Smooth muscle cell (in vitro differentiated cells): ENCODE measurements at regions not wholly inside any gene's neighbourhood (a gene's known extent, or its start where the extent isn't known, plus 50 kb on each side); places are given as distances from the start of the nearest gene placed in this dataset.
"Not testable (repeated sequence)": the region's sequence is repeated elsewhere in the genome, so short reads cannot be mapped to it uniquely, and the experiment has no call there.

Source experiments
- DNase-seq: peaks from one replicate; lab custom pipeline; 2025; ENCODE audit not compliant: unreplicated experiment; lab: John Stamatoyannopoulos, UW
- H2AFZ ChIP-seq: fragments of 200-600 bp; sonication (generic); 2 replicates; pipeline ENCODE4 v1.6.0; 2016; ENCODE audit warnings: antibody characterized with exemption, low read depth, mild to moderate bottlenecking
- H3F3A ChIP-seq: fragments of 200-600 bp; sonication (generic); 2 replicates; pipeline ENCODE4 v1.6.0; 2017; ENCODE audit warnings: antibody characterized with exemption, low read depth
- H3K27ac ChIP-seq: fragments of 200-600 bp; sonication (generic); 2 replicates; pipeline ENCODE4 v1.5.1; 2016; ENCODE audit warnings: low read depth, mild to moderate bottlenecking
- H3K27me3 ChIP-seq: fragments of 200-600 bp; sonication (generic); 2 replicates; pipeline ENCODE4 v1.6.1; 2016; ENCODE audit warnings: low read depth, mild to moderate bottlenecking
- H3K36me3 ChIP-seq: fragments of 200-600 bp; sonication (generic); 2 replicates; pipeline ENCODE4 v1.5.1; 2016; ENCODE audit warnings: low read depth
- H3K4me1 ChIP-seq: fragments of 200-600 bp; sonication (generic); 2 replicates; pipeline ENCODE4 v1.5.1; 2016; ENCODE audit warnings: low read depth
- H3K4me2 ChIP-seq: fragments of 200-600 bp; sonication (generic); 2 replicates; pipeline ENCODE4 v1.6.0; 2016; ENCODE audit warnings: mild to moderate bottlenecking
- H3K4me3 ChIP-seq: fragments of 200-600 bp; sonication (generic); 2 replicates; pipeline ENCODE4 v1.5.1; 2016; ENCODE audit warnings: mild to moderate bottlenecking
- H3K79me2 ChIP-seq: fragments of 200-600 bp; sonication (generic); 2 replicates; pipeline ENCODE4 v1.6.0; 2016; ENCODE audit warnings: low read depth, mild to moderate bottlenecking
- H3K9ac ChIP-seq: fragments of 200-600 bp; sonication (generic); 2 replicates; pipeline ENCODE4 v1.6.0; 2016; ENCODE audit warnings: low read depth
- H3K9me3 ChIP-seq: fragments of 200-600 bp; sonication (generic); replicated peaks from 2 replicates; pipeline ENCODE4 v1.5.1; 2016; ENCODE audit warnings: low read depth
- H4K20me1 ChIP-seq: fragments of 200-600 bp; sonication (generic); 2 replicates; pipeline ENCODE4 v1.6.0; 2016; ENCODE audit warnings: low read depth
- WGBS: methylation state at CpG from one replicate; pipeline ENCODE4 v1.1.7; 2016; ENCODE audit warnings: low lambda C conversion rate; 5-methylcytosine and 5-hydroxymethylcytosine counted together
- TF ChIP-seq, protein P1 (sequence below): fragments of 200-600 bp; sonication (generic); IDR thresholded peaks from 2 replicates; pipeline ENCODE4 v1.5.1; 2017; ENCODE audit warnings: borderline replicate concordance, mild to moderate bottlenecking, antibody characterized with exemption; ENCODE audit not compliant: insufficient read depth, poor library complexity, severe bottlenecking

DNA sequence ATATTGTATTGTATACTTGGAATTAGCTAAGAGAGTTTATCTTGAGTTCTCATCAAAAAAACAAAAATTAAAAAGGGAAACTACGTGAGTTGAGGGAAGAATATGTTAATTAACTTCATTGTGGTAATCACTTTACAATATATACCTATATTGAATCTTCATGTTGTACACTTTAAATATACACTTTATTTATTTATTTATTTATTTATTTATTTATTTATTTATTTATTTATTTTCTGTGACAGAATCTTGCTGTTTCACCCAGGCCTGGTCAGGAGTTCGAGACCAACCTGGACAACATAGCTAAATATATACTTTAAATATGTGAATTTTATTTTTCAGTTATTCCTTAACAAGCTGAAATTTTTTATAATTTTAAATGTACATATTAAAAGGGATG, 74.1 kb downstream of the VIP start:
- no peaks in the 10 kb centered on the region for H3K27me3 ChIP-seq
- 94% methylated on average over 2 of the region's 2 CpGs for WGBS
- H3K36me3 ChIP-seq, result no peaks in the 10 kb centered on the region
- DNase-seq, result no peak
- H3K4me1 ChIP-seq, result no peaks in the 10 kb centered on the region
- no peak overlapping the region for H3K27ac ChIP-seq
- H4K20me1 ChIP-seq, result no peaks in the 10 kb centered on the region
- H3K4me2 ChIP-seq, result no peak overlapping the region
- H3K79me2 ChIP-seq, result no peaks in the 10 kb centered on the region
- H3K9ac ChIP-seq, result no peak overlapping the region
- no peak overlapping the region for H2AFZ ChIP-seq
- H3F3A ChIP-seq, result no peaks in the 10 kb centered on the region
- H3K4me3 ChIP-seq, result no peak overlapping the region
- no peaks in the 10 kb centered on the region for H3K9me3 ChIP-seq
- TF ChIP-seq, protein P1, sequence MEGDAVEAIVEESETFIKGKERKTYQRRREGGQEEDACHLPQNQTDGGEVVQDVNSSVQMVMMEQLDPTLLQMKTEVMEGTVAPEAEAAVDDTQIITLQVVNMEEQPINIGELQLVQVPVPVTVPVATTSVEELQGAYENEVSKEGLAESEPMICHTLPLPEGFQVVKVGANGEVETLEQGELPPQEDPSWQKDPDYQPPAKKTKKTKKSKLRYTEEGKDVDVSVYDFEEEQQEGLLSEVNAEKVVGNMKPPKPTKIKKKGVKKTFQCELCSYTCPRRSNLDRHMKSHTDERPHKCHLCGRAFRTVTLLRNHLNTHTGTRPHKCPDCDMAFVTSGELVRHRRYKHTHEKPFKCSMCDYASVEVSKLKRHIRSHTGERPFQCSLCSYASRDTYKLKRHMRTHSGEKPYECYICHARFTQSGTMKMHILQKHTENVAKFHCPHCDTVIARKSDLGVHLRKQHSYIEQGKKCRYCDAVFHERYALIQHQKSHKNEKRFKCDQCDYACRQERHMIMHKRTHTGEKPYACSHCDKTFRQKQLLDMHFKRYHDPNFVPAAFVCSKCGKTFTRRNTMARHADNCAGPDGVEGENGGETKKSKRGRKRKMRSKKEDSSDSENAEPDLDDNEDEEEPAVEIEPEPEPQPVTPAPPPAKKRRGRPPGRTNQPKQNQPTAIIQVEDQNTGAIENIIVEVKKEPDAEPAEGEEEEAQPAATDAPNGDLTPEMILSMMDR, result no peak

DNA sequence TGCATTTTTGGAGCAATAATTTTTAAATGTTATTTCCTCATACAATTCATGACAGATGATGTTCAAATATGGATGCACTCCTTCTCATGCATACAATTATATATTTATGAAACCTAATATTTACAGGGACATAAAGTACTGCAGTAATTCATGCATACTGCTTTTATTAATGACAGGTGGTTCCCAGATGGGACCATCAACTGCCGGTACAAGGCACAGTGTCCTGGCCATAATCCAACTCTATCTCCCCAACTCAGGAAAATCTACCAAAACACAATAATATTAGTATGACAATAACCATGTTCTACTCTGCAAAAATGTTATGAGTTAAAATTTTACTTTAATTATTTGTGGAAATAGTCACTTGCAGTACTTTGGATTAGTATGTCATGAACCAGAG, 77.8 kb downstream of the VIP start:
- Histone ChIP-seq H4K20me1 (no peaks in the 10 kb centered on the region), H2AFZ (no peak overlapping the region), H3K9ac (no peak overlapping the region), H3K4me3 (no peak overlapping the region), H3K4me1 (no peaks in the 10 kb centered on the region), H3K36me3 (no peaks in the 10 kb centered on the region), H3F3A (no peaks in the 10 kb centered on the region), H3K27me3 (no peaks in the 10 kb centered on the region), H3K4me2 (no peak overlapping the region), H3K79me2 (no peaks in the 10 kb centered on the region), H3K9me3 (no peaks in the 10 kb centered on the region), H3K27ac (no peak overlapping the region)
- TF ChIP-seq, protein P1, result no peak
- DNase-seq, result no peak
- WGBS, result 95% methylated on average over 1 of the region's 1 CpG

DNA sequence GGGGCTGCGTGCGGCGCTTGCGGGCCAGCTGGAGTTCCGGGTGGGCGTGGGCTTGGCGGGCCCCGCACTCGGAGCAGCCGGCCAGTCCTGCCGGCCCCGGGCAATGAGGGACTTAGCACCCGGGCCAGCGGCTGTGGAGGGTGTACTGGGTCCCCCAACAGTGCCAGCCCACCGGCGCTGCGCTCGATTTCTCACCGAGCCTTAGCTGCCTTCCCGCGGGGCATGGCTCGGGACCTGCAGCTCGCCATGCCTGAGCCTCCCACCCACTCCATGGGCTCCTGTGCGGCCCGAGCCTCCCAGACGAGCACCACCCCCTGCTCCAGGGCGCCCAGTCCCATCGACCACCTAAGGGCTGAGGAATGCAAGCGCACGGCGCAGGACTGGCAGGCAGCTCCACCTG, 83.8 kb downstream of the VIP start:
- not testable (repeated sequence) for DNase-seq, H3K36me3 ChIP-seq, H3F3A ChIP-seq, H2AFZ ChIP-seq, H3K9ac ChIP-seq, H3K27me3 ChIP-seq, H3K4me1 ChIP-seq, H3K4me3 ChIP-seq, H3K27ac ChIP-seq, H3K9me3 ChIP-seq, H4K20me1 ChIP-seq, H3K79me2 ChIP-seq, H3K4me2 ChIP-seq
- 96% methylated on average over 18 of the region's 31 CpGs for WGBS

DNA sequence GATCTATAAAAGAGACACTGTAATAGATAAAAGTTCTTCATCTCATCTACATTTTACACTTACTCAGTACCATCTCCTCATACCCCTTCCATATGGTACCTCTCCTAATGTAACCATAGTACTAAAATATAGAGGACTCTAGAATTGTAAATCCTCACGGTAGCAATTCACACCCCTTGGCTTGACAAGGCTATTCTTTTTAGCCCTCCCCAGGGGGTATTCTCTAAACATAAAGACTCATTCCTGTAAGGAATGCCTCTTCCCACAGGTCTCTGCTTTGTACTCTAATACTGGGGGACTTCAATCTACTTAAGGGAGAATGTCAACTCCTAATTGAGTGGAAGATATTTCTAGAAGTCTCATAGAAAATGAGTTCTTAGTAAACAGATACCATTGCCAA, 85.9 kb downstream of the VIP start:
- Histone ChIP-seq H3K4me1 (no peaks in the 10 kb centered on the region), H3F3A (no peaks in the 10 kb centered on the region), H2AFZ (no peak overlapping the region), H3K79me2 (no peaks in the 10 kb centered on the region), H3K4me2 (no peak overlapping the region), H3K9me3 (no peaks in the 10 kb centered on the region), H4K20me1 (no peaks in the 10 kb centered on the region), H3K27ac (no peak overlapping the region), H3K4me3 (no peak overlapping the region), H3K9ac (no peak overlapping the region), H3K27me3 (no peaks in the 10 kb centered on the region), H3K36me3 (no peaks in the 10 kb centered on the region)
- DNase-seq, result no peak
- TF ChIP-seq, protein P1, result no peak
- WGBS, result 13% methylated on average over 1 of the region's 1 CpG
